Spleen (tissue), 11 donors: ENCODE measurements at regions not wholly inside any gene's neighbourhood (a gene's known extent, or its start where the extent isn't known, plus 50 kb on each side); places are given as distances from the start of the nearest gene placed in this dataset.

ENCODE experiments used
- DNase-seq: peaks from one replicate; pipeline ENCODE4 v3.0.0-alpha.2; 2020
- H3K27ac ChIP-seq, 8 donors: fragments of 200-600 bp; sonication (generic) in 7 of 8; 1 replicate in 4 of 8; 2 replicates in 4 of 8; pipeline versions ENCODE4 v1.5.0 to v1.8.0; 2016 to 2021; ENCODE audit warnings: inconsistent platforms in 4 of 8, mild to moderate bottlenecking in 4 of 8, moderate library complexity in 1 of 8
- H3K27me3 ChIP-seq, 7 donors: fragments of 200-600 bp; sonication (generic) in 6 of 7; replicated peaks in 1 of 7; 1 replicate in 4 of 7; 2 replicates in 3 of 7; pipeline versions ENCODE4 v1.5.0 to v1.8.0; 2016 to 2021; ENCODE audit warnings: inconsistent platforms in 3 of 7, mild to moderate bottlenecking in 1 of 7
- H3K36me3 ChIP-seq, 6 donors: fragments of 200-600 bp; sonication (generic) in 5 of 6; 1 replicate in 4 of 6; 2 replicates in 2 of 6; pipeline versions ENCODE4 v1.5.0 to v1.8.0; 2016 to 2021; ENCODE audit warnings: inconsistent platforms in 2 of 6
- H3K4me1 ChIP-seq, 6 donors: fragments of 200-600 bp; sonication (generic) in 5 of 6; 1 replicate in 3 of 6; 2 replicates in 3 of 6; pipeline versions ENCODE4 v1.5.0 to v1.8.0; 2016 to 2021; ENCODE audit warnings: inconsistent platforms in 3 of 6
- H3K4me3 ChIP-seq, 8 donors: fragments of 200-600 bp; sonication (generic) in 7 of 8; 1 replicate in 4 of 8; 2 replicates in 4 of 8; pipeline versions ENCODE4 v1.5.0 to v1.8.0; 2016 to 2021; ENCODE audit warnings: inconsistent platforms in 4 of 8, mild to moderate bottlenecking in 4 of 8, moderate library complexity in 2 of 8
- H3K9me3 ChIP-seq, 8 donors: fragments of 200-600 bp; sonication (generic) in 7 of 8; 1 replicate in 4 of 8; 2 replicates in 4 of 8; pipeline versions ENCODE4 v1.5.0 to v1.8.0; 2016 to 2021; ENCODE audit warnings: inconsistent platforms in 4 of 8
- POLR2A ChIP-seq, 3 donors: fragments of 450-650 bp; IDR thresholded peaks; one replicate each; pipeline ENCODE4 v1.5.1; 2017; ENCODE audit warnings: antibody characterized with exemption in 3 of 3, mild to moderate bottlenecking in 1 of 3
- POLR2AphosphoS5 ChIP-seq, 3 donors: sonication (generic); formaldehyde crosslinking; IDR thresholded peaks; one replicate each; pipeline ENCODE4 v1.5.1; 2017; ENCODE audit warnings: antibody characterized with exemption in 3 of 3
- WGBS, 5 donors: extraction: QIAGEN DNeasy Blood & Tissue Kit in 3 of 5; methylation state at CpG; one replicate each; pipeline versions ENCODE4 v1.1.5 to v1.1.7; 2013 to 2018; 5-methylcytosine and 5-hydroxymethylcytosine counted together
- intact Hi-C: fragments of 100-400 bp; cut with DNase I; formaldehyde crosslinking; loops from one replicate; pipeline ENCODE4 v1.15.0; 2023; ENCODE audit warnings: low total_unique reads
- TF ChIP-seq, protein P1 (sequence below), 11 experiments: fragments of 200-600 bp in 7 of 11; fragments of 450-650 bp in 4 of 11; sonication (generic) in 4 of 11; IDR thresholded peaks in 8 of 11; conservative IDR thresholded peaks in 3 of 11; 1 replicate in 7 of 11; 2 replicates in 4 of 11; pipeline versions ENCODE4 v1.4.0 to v1.8.0; 2016 to 2021; ENCODE audit warnings: antibody characterized with exemption in 11 of 11, inconsistent platforms in 4 of 11, mild to moderate bottlenecking in 1 of 11
- donor health status: healthy with polysubstance abuse.
- donor health status: DM: no; HTN: no; CAD: no; lungs with moderate emphysema.
- donor health status: DM: no; HTN: no; CAD: no.
- donor health status: Bipolar disorder and iron deficiency.
- donor health status: healthy.
- donor health status: DM: no; HTN: no; CAD: no.
- donor health status: DM: yes; HTN: yes; CAD: no.

DNA sequence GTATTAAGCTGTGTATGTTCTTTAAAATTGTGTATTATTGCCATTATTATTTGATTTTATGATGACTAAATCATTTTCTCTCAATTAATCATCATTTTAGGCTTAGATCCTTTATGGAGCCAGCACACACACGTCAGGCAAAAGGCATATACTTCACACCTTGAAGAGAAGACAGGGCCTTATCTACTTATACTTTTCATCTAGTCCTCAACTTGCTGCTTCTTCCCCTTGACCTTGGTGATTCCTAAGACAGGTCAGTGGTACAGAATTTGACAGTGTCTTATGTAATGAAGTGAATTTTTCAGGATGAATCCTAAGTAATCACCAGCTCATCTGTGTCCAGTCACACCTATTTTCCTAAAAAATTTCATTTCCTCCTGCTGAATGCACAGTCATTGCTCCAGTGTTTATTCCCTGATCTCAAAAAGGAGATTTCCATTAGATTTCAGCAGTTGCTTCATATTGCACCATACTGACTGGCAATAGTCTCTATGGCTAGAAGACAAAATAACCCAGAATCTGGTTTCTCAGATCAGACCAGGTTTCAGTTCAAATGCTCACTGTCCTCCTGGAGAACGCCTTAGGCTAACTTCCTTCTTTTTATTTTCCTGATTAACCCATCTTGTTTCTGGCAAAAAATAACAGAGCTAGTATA lies 235.7 kb downstream of the PTH2R start:
- H3K27me3 ChIP-seq = no peaks in the 10 kb centered on the region
- no peaks in the 10 kb centered on the region for H3K9me3 ChIP-seq
- TF ChIP-seq, protein P1, sequence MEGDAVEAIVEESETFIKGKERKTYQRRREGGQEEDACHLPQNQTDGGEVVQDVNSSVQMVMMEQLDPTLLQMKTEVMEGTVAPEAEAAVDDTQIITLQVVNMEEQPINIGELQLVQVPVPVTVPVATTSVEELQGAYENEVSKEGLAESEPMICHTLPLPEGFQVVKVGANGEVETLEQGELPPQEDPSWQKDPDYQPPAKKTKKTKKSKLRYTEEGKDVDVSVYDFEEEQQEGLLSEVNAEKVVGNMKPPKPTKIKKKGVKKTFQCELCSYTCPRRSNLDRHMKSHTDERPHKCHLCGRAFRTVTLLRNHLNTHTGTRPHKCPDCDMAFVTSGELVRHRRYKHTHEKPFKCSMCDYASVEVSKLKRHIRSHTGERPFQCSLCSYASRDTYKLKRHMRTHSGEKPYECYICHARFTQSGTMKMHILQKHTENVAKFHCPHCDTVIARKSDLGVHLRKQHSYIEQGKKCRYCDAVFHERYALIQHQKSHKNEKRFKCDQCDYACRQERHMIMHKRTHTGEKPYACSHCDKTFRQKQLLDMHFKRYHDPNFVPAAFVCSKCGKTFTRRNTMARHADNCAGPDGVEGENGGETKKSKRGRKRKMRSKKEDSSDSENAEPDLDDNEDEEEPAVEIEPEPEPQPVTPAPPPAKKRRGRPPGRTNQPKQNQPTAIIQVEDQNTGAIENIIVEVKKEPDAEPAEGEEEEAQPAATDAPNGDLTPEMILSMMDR (IDR thresholded peaks at IDR 0.05 in 8 of 11, conservative IDR thresholded peaks at IDR 0.05 in 3 of 11) = no peak
- no peak for TF ChIP-seq POLR2AphosphoS5 (IDR thresholded peaks at IDR 0.05)
- 39 to 59% (median 50%) methylated on average over 2 of the region's 2 CpGs for WGBS, 5 donors
- no peak for DNase-seq
- no peak overlapping the region for H3K27ac ChIP-seq
- no peaks in the 10 kb centered on the region for H3K4me1 ChIP-seq
- intact Hi-C loops = no loop called here
- no peaks in the 10 kb centered on the region for H3K36me3 ChIP-seq
- no peak overlapping the region for H3K4me3 ChIP-seq

DNA sequence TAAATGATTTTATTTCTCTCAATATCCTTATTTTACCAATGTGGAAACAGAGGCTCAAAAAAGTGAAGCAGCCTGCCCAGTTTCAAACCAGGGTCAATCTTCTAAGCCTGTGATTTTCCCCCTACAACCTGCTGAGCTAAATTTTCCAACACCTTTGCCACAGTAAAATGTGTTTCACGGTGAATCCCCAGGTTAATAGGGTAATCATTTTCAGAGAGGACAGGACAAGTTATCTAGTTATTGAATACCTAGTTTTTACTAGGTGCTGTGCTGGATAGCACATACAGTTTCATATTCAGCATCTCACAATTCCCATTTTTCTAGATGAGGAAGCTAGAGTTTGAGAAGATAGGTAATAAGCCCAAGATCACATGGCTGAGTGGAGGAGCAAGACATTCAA lies 236.6 kb downstream of the PTH2R start:
- no peaks in the 10 kb centered on the region for H3K9me3 ChIP-seq
- TF ChIP-seq, protein P1 (IDR thresholded peaks at IDR 0.05 in 8 of 11, conservative IDR thresholded peaks at IDR 0.05 in 3 of 11) = no peak
- no peak for TF ChIP-seq POLR2A (IDR thresholded peaks at IDR 0.05)
- TF ChIP-seq POLR2AphosphoS5 (IDR thresholded peaks at IDR 0.05) = no peak
- intact Hi-C loops = no loop called here
- H3K27me3 ChIP-seq = no peaks in the 10 kb centered on the region
- H3K27ac ChIP-seq = no peak overlapping the region
- no peaks in the 10 kb centered on the region for H3K36me3 ChIP-seq
- DNase-seq = no peak
- WGBS, 5 donors = 83 to 96% (median 86%) methylated on average over 1 of the region's 1 CpG
- no peaks in the 10 kb centered on the region for H3K4me1 ChIP-seq
- no peak overlapping the region for H3K4me3 ChIP-seq

DNA sequence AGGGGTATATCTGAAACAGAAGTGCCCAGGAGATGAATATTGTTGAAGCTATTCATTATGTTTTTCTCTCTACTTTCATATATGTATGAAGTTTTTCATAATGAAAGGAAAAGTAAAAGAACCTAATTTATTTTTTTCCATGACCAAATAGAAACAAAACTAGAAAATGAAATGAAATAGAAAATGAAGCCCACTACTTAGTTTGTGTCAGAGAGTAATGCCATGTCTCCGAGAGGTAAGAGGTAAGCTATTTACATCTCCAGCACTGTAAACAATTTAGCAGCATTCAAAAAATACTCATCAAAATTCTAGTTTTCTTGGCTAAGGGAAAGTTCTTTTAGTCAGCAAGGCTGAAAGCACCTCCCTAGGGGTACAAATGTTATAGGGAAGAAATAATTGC lies 238.6 kb downstream of the PTH2R start:
- intact Hi-C loops = no loop called here
- WGBS, 5 donors = 73 to 79% (median 75%) methylated on average over 1 of the region's 1 CpG
- no peaks in the 10 kb centered on the region for H3K27me3 ChIP-seq
- no peaks in the 10 kb centered on the region for H3K9me3 ChIP-seq
- H3K4me3 ChIP-seq = no peak overlapping the region
- H3K27ac ChIP-seq = no peak overlapping the region
- no peaks in the 10 kb centered on the region for H3K4me1 ChIP-seq
- TF ChIP-seq POLR2AphosphoS5 (IDR thresholded peaks at IDR 0.05) = no peak
- TF ChIP-seq, protein P1 (IDR thresholded peaks at IDR 0.05 in 8 of 11, conservative IDR thresholded peaks at IDR 0.05 in 3 of 11) = no peak
- H3K36me3 ChIP-seq = no peaks in the 10 kb centered on the region
- no peak for DNase-seq

DNA sequence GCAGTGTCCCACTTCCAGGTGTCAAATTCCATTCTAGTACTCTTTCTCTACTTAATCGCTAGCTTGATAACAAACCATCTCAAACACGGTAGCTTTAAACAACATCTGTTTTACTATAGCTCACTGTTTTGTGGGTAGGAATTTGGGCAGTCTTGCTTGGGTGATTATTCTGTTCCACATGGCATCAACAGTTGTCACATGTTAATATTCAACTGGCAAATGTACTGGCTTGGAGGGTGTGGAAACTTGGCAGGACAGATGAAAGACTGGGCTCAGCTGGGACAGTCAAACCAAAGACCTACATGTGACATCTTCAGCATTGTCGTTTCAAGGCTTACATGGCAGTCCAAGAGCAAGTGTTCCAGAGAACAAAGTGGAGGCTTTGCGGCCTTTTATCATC lies 241.8 kb downstream of the PTH2R start:
- Histone ChIP-seq H3K4me3 (no peak overlapping the region), H3K27me3 (no peaks in the 10 kb centered on the region), H3K27ac (no peak overlapping the region), H3K4me1 (no peaks in the 10 kb centered on the region), H3K36me3 (no peaks in the 10 kb centered on the region), H3K9me3 (no peaks in the 10 kb centered on the region)
- 84 to 94% (median 86%) methylated on average over 4 of the region's 4 CpGs for WGBS, 5 donors
- intact Hi-C loops = no loop called here
- no peak for DNase-seq
- TF ChIP-seq, protein P1 (IDR thresholded peaks at IDR 0.05 in 8 of 11, conservative IDR thresholded peaks at IDR 0.05 in 3 of 11) = no peak
- TF ChIP-seq POLR2A (IDR thresholded peaks at IDR 0.05) (no peak), POLR2AphosphoS5 (IDR thresholded peaks at IDR 0.05) (no peak)
